ENCODE measurements at regions not wholly inside any gene's neighbourhood (a gene's known extent, or its start where the extent isn't known, plus 50 kb on each side); places are given as distances from the start of the nearest gene placed in this dataset.

DNA sequence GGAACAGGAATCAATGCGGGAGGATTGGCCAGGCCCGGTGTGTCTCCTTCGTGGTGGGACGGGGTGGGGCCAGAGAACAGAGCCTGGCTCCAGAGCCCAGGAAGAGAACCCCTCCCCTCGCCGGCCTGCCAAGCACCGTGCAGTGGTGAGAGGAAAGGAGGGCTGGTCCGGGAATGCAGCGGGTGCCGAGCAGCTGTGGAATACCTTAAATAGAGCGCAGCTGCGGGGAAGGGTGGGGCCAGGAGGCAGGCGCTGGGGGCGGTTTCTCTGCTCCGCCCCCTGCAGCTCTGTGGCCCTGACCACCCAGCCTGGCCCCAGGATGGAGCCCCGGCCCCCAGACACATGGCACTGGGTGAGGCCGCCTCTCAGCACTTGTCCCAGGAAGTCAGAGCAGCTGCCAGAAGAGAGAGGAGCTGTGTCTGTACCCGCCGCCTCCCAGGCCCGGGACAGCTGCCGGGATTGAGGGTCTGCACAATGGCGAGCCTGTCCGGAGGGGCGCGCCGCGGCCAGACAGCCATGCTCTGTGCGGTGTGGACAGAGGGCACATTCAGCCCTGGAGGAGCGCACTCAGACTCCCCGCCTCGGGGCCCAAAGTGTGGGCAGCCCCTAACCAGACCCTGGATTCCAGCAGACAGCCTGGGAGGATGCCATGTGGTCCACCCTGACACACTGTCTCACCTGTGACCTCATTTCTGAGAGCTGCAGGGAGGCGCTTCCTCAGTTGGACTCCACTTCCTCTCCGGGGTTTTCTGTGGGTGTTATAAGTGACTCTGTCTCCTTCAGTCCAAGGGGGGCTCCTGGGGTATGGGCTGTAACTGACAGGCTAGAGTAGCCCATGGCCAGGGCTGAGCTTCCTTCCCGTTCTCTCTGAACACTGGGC is 268.8 kb downstream of the SEC14L1 start:
- H3K27ac ChIP-seq, result peak overlapping the region; percentile 98
- TF ChIP-seq CTCF (conservative IDR thresholded peaks at IDR 0.05; ENCODE audit: low read depth), result no peak
- CTCF ChIA-PET, result interaction anchor here (0.5 to 1.1 kb wide), 2 partner anchors 14 to 78 kb away, joined by 3 read pairs; no protein-coding TSS in a partner anchor
- DNase-seq (ENCODE audit: low spot score), result peak; percentile 45
- POLR2A ChIA-PET (ENCODE audit: low non-redundant PET), result interaction anchor here (0.6 kb wide), 1 partner anchor 12 kb away, joined by 3 read pairs; no protein-coding TSS in a partner anchor

DNA sequence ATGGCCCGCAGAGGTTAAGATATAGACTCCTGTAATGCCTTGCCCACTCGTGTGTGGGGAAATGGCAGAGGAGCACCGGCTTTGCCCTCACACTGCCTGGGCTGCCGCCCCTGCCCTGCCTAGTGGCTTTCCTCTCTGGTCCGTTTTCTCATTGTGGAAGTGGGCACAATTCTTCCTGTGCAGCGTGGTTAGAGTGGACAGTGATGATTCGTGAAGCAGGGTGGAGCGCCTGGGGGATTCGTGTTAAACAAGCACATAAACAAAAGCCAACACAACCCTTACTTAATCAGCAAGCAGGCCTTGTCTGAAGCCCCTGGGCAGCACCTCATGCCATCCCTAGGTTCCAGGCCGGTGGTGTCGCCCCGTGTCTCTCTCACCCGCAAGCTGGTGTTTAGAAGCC is 269.7 kb downstream of the SEC14L1 start:
- TF ChIP-seq CTCF (conservative IDR thresholded peaks at IDR 0.05; ENCODE audit: low read depth), result no peak
- ChIA-PET CTCF (interaction anchor here (0.7 kb wide), 1 partner anchor 26 kb away, joined by 3 read pairs; no protein-coding TSS in a partner anchor), POLR2A (ENCODE audit: low non-redundant PET) (interaction anchor here (0.6 kb wide), 1 partner anchor 15 kb away, joined by 3 read pairs; no protein-coding TSS in a partner anchor)
- no peak for DNase-seq (ENCODE audit: low spot score)
- peak overlapping the region; percentile 98 for H3K27ac ChIP-seq

GRCh38 chr17:77414811-77415400 is 274.1 kb downstream of the SEC14L1 start:
- POLR2A ChIA-PET (ENCODE audit: low non-redundant PET), result no interaction called here
- DNase-seq (ENCODE audit: low spot score), result no peak
- CTCF ChIA-PET, result interaction anchor here (0.8 kb wide), 1 partner anchor 14 kb away, joined by 3 read pairs; no protein-coding TSS in a partner anchor
- peak overlapping the region; percentile 98 for H3K27ac ChIP-seq
- TF ChIP-seq CTCF (conservative IDR thresholded peaks at IDR 0.05; ENCODE audit: low read depth), result no peak

DNA sequence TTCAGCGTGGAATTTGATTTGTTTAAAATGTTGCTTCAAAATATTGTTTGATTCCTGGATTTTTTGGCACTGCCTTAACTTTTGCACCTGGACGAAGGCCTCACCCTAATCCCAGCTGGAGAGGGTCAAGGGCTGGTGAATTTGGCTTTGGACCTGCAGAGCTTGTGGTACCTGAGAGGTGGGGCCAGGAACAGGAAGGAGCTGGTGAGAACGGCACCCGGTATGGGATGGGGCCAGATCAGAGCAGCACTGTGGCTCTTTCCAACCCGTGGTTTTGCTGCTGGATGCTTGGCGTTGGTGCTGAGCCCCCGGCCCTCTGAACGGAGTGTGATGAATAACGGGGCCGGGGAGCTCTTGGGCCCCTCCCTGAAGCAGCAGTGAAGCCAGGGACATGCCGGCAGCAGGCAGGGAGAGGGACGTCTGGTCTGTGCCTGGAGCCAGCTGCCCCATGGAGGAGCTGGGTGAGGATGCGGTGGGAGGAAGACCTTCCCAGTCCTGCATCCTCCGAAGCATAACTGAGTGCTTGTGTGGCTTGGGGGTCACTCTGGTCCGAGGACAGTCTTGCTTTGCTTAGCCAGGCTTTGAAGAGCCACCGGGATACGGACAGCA is 275.4 kb downstream of the SEC14L1 start:
- ChIA-PET POLR2A (ENCODE audit: low non-redundant PET) (no interaction called here), CTCF (no interaction called here)
- DNase-seq (ENCODE audit: low spot score), result no peak
- H3K27ac ChIP-seq, result peak overlapping the region; percentile 98
- TF ChIP-seq CTCF (conservative IDR thresholded peaks at IDR 0.05; ENCODE audit: low read depth), result no peak

GRCh38 chr17:77417575-77417974 is 276.8 kb downstream of the SEC14L1 start:
- peak overlapping the region; percentile 98 for H3K27ac ChIP-seq
- no peak for DNase-seq (ENCODE audit: low spot score)
- ChIA-PET CTCF (no interaction called here), POLR2A (ENCODE audit: low non-redundant PET) (interaction anchor here (1.8 kb wide), 1 partner anchor 10 kb away, joined by 4 read pairs; no protein-coding TSS in a partner anchor)
- TF ChIP-seq CTCF (conservative IDR thresholded peaks at IDR 0.05; ENCODE audit: low read depth), result no peak

- ChIA-PET CTCF (interaction anchor here (0.5 to 0.6 kb wide), 2 partner anchors 71 to 107 kb away, joined by 3 read pairs; no protein-coding TSS in a partner anchor), POLR2A (ENCODE audit: low non-redundant PET) (interaction anchor here (1.8 kb wide), 1 partner anchor 9 kb away, joined by 4 read pairs; no protein-coding TSS in a partner anchor)
- peak overlapping the region; percentile 98 for H3K27ac ChIP-seq
- no peak for TF ChIP-seq CTCF (conservative IDR thresholded peaks at IDR 0.05; ENCODE audit: low read depth)
- no peak for DNase-seq (ENCODE audit: low spot score)
Observed at GRCh38 chr17:77418609-77419008, 277.8 kb downstream of the SEC14L1 start.
